ENCODE measurements at regions not wholly inside any gene's neighbourhood (a gene's known extent, or its start where the extent isn't known, plus 50 kb on each side); places are given as distances from the start of the nearest gene placed in this dataset.
A peak's percentile ranks its signal among the peaks of the same experiment; 100 is the strongest.

GRCh38 chr20:53748821-53749421 is 155.3 kb upstream of the ZNF217 start:
- no peak for DNase-seq
- no peaks in the 10 kb centered on the region for H3K9me3 ChIP-seq (replicated peaks; ENCODE audit: control insufficient read depth, low read depth, low read length)
- H3K4me3 ChIP-seq (ENCODE audit: low read length) = no peak overlapping the region
- peaks cover 14% of the 10 kb centered on the region for H3K4me1 ChIP-seq (ENCODE audit: control insufficient read depth, insufficient read depth, low read length)
- no peak overlapping the region for H3K27ac ChIP-seq (ENCODE audit: low read length)
- H3K36me3 ChIP-seq (ENCODE audit: control insufficient read depth, insufficient read depth, low read length) = no peaks in the 10 kb centered on the region
- H3K27me3 ChIP-seq (ENCODE audit: control insufficient read depth, insufficient read depth, low read length) = no peaks in the 10 kb centered on the region
- 82% methylated on average over 5 of the region's 6 CpGs for WGBS (ENCODE audit: insufficient coverage)

DNA sequence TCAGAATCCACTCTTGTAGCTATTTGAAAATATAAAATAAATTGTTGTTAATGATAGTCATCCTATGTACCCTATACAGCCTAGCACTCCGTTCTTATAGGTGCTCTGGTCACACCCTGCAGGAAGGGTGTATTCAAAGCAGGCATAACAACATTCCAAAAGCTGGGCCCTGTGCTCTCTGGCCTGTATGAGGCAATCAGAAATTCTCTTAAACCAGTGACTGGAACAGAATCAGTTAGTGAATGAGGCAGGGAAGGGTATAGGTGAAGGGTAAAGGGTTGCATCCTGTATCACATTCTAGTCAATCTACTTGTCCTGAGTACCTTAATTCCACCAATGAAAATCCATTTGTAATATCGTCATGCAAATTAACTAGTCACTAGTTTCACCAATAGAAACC is 154.5 kb upstream of the ZNF217 start:
- H3K4me3 ChIP-seq (ENCODE audit: low read length) = no peak overlapping the region
- H3K4me1 ChIP-seq (ENCODE audit: control insufficient read depth, insufficient read depth, low read length) = peaks cover 11% of the 10 kb centered on the region
- no peak for DNase-seq
- H3K36me3 ChIP-seq (ENCODE audit: control insufficient read depth, insufficient read depth, low read length) = no peaks in the 10 kb centered on the region
- H3K27ac ChIP-seq (ENCODE audit: low read length) = no peak overlapping the region
- H3K27me3 ChIP-seq (ENCODE audit: control insufficient read depth, insufficient read depth, low read length) = no peaks in the 10 kb centered on the region
- 75% methylated on average over 1 of the region's 2 CpGs for WGBS (ENCODE audit: insufficient coverage)
- no peaks in the 10 kb centered on the region for H3K9me3 ChIP-seq (replicated peaks; ENCODE audit: control insufficient read depth, low read depth, low read length)

- no peak overlapping the region for H3K27ac ChIP-seq (ENCODE audit: low read length)
- no peaks in the 10 kb centered on the region for H3K9me3 ChIP-seq (replicated peaks; ENCODE audit: control insufficient read depth, low read depth, low read length)
- DNase-seq = no peak
- no peaks in the 10 kb centered on the region for H3K36me3 ChIP-seq (ENCODE audit: control insufficient read depth, insufficient read depth, low read length)
- no peaks in the 10 kb centered on the region for H3K27me3 ChIP-seq (ENCODE audit: control insufficient read depth, insufficient read depth, low read length)
- 89% methylated on average over 1 of the region's 12 CpGs for WGBS (ENCODE audit: insufficient coverage)
- H3K4me3 ChIP-seq (ENCODE audit: low read length) = no peak overlapping the region
- H3K4me1 ChIP-seq (ENCODE audit: control insufficient read depth, insufficient read depth, low read length) = peaks cover 7% of the 10 kb centered on the region
These were observed 150.1 kb upstream of the ZNF217 start for GRCh38 chr20:53743607-53744260.

DNA sequence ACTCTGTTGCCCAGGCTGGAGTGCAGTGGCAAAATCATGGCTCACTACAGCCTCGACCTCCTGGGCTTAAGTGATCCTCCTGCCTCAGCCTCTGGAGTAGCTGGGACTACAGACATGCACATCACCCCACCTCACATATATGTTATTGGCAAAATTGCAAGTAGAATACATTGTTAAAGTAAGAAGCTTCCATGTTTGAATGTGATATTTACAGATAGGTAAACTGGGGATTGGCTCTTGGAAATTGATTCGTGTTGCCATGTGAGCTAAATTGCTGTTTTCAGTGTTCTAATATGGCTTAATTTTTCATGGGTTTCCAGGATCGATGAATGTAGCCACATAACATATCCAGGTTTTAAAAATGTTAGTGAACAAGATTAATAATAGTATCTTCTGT is 149.0 kb upstream of the ZNF217 start:
- 100% methylated on average over 1 of the region's 3 CpGs for WGBS (ENCODE audit: insufficient coverage)
- H3K4me1 ChIP-seq (ENCODE audit: control insufficient read depth, insufficient read depth, low read length) = peaks cover 17% of the 10 kb centered on the region
- H3K27ac ChIP-seq (ENCODE audit: low read length) = no peak overlapping the region
- H3K4me3 ChIP-seq (ENCODE audit: low read length) = no peak overlapping the region
- H3K27me3 ChIP-seq (ENCODE audit: control insufficient read depth, insufficient read depth, low read length) = no peaks in the 10 kb centered on the region
- DNase-seq = no peak
- no peaks in the 10 kb centered on the region for H3K9me3 ChIP-seq (replicated peaks; ENCODE audit: control insufficient read depth, low read depth, low read length)
- H3K36me3 ChIP-seq (ENCODE audit: control insufficient read depth, insufficient read depth, low read length) = no peaks in the 10 kb centered on the region

DNA sequence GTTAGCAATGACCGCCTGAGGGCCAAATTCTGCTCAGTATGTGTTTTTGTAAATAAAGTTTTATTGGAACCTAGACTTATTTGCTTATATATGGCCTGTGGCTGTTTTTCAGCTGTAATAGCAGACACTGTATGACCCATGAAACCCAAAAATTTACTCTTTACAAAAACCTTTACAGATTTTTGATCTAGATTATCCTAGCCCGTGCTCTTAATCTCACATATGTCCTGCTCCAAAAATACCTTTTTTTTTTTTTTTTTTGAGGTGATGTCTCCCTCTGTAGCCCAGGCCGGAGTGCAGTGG is 148.0 kb upstream of the ZNF217 start:
- Histone ChIP-seq H3K27me3 (ENCODE audit: control insufficient read depth, insufficient read depth, low read length) (no peaks in the 10 kb centered on the region), H3K36me3 (ENCODE audit: control insufficient read depth, insufficient read depth, low read length) (no peaks in the 10 kb centered on the region), H3K9me3 (replicated peaks; ENCODE audit: control insufficient read depth, low read depth, low read length) (no peaks in the 10 kb centered on the region), H3K4me3 (ENCODE audit: low read length) (no peak overlapping the region), H3K27ac (ENCODE audit: low read length) (no peak overlapping the region), H3K4me1 (ENCODE audit: control insufficient read depth, insufficient read depth, low read length) (peaks cover 28% of the 10 kb centered on the region)
- no peak for DNase-seq
- no CpG with 5 or more reads among the region's 3 CpGs for WGBS (ENCODE audit: insufficient coverage)

- H3K4me3 ChIP-seq (ENCODE audit: low read length) = no peak overlapping the region
- WGBS (ENCODE audit: insufficient coverage) = 10% methylated on average over 4 of the region's 16 CpGs
- H3K9me3 ChIP-seq (replicated peaks; ENCODE audit: control insufficient read depth, low read depth, low read length) = no peaks in the 10 kb centered on the region
- peak; percentile 65 for DNase-seq
- no peaks in the 10 kb centered on the region for H3K27me3 ChIP-seq (ENCODE audit: control insufficient read depth, insufficient read depth, low read length)
- H3K27ac ChIP-seq (ENCODE audit: low read length) = peak overlapping the region; percentile 60
- H3K36me3 ChIP-seq (ENCODE audit: control insufficient read depth, insufficient read depth, low read length) = no peaks in the 10 kb centered on the region
- H3K4me1 ChIP-seq (ENCODE audit: control insufficient read depth, insufficient read depth, low read length) = peaks cover 33% of the 10 kb centered on the region
These were observed 146.5 kb upstream of the ZNF217 start for GRCh38 chr20:53739799-53740785.

- H3K27me3 ChIP-seq (ENCODE audit: control insufficient read depth, insufficient read depth, low read length) = no peaks in the 10 kb centered on the region
- DNase-seq = peak; percentile 62
- H3K4me1 ChIP-seq (ENCODE audit: control insufficient read depth, insufficient read depth, low read length) = peaks cover 34% of the 10 kb centered on the region
- no peaks in the 10 kb centered on the region for H3K9me3 ChIP-seq (replicated peaks; ENCODE audit: control insufficient read depth, low read depth, low read length)
- 43% methylated on average over 1 of the region's 11 CpGs for WGBS (ENCODE audit: insufficient coverage)
- no peaks in the 10 kb centered on the region for H3K36me3 ChIP-seq (ENCODE audit: control insufficient read depth, insufficient read depth, low read length)
- H3K27ac ChIP-seq (ENCODE audit: low read length) = peak overlapping the region; percentile 84
- no peak overlapping the region for H3K4me3 ChIP-seq (ENCODE audit: low read length)
These were observed 145.5 kb upstream of the ZNF217 start for GRCh38 chr20:53738945-53739798.

DNA sequence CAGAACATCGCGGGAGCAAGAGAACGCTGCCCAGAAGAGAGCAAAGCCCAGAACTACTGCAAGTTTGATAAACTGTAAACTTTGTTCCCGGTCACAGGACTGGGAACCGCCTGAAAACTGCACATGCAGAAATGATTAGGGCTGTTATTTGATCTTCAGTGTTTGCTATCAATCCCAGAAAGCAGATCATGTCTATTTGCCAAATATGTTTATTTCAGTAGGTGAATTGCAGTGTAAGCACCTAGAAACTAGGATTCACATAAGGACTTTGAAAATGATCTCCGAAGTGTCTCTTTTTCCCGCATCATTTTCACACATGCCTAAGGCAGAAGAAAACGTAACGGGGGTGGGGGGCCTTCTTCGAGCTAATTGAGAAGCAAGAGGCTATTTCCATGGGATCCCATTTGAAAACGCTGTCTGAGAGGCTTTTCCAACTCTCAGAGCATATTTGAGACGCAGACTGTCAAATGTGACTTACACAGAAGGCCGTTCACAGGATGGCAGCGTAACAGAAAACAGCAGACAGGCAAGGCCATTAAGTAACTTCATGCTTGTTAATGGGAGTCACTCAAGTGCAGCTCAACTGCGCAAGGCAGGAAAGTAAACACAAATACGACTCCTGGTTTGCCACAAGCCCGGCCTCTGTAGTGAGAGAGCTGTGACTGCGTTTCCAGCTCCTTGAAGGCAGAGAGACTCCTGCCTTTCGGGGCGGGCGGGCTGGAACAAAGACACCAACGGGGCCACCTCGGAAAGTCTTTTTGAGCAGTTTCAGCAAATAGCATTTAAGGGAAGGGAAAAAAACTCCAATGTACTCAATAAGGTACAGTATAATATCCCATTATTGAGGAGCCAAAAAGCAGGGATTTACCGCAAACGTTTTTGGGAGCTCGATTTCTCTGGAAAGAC is 144.7 kb upstream of the ZNF217 start:
- peaks cover 38% of the 10 kb centered on the region for H3K4me1 ChIP-seq (ENCODE audit: control insufficient read depth, insufficient read depth, low read length)
- H3K4me3 ChIP-seq (ENCODE audit: low read length) = no peak overlapping the region
- no peaks in the 10 kb centered on the region for H3K27me3 ChIP-seq (ENCODE audit: control insufficient read depth, insufficient read depth, low read length)
- no peaks in the 10 kb centered on the region for H3K36me3 ChIP-seq (ENCODE audit: control insufficient read depth, insufficient read depth, low read length)
- peak; percentile 90 for DNase-seq
- WGBS (ENCODE audit: insufficient coverage) = 17% methylated on average over 12 of the region's 26 CpGs
- H3K27ac ChIP-seq (ENCODE audit: low read length) = peak overlapping the region; percentile 84
- H3K9me3 ChIP-seq (replicated peaks; ENCODE audit: control insufficient read depth, low read depth, low read length) = no peaks in the 10 kb centered on the region

- H3K4me3 ChIP-seq (ENCODE audit: low read length) = no peak overlapping the region
- H3K36me3 ChIP-seq (ENCODE audit: control insufficient read depth, insufficient read depth, low read length) = no peaks in the 10 kb centered on the region
- 48% methylated on average over 3 of the region's 8 CpGs for WGBS (ENCODE audit: insufficient coverage)
- peak; percentile 50 for DNase-seq
- peaks cover 38% of the 10 kb centered on the region for H3K4me1 ChIP-seq (ENCODE audit: control insufficient read depth, insufficient read depth, low read length)
- H3K27ac ChIP-seq (ENCODE audit: low read length) = peak overlapping the region; percentile 84
- H3K9me3 ChIP-seq (replicated peaks; ENCODE audit: control insufficient read depth, low read depth, low read length) = no peaks in the 10 kb centered on the region
- no peaks in the 10 kb centered on the region for H3K27me3 ChIP-seq (ENCODE audit: control insufficient read depth, insufficient read depth, low read length)
These were observed 143.9 kb upstream of the ZNF217 start for GRCh38 chr20:53737396-53738038.

Measured in muscle of leg (tissue), 3 donors.